ENCODE measurements at regions not wholly inside any gene's neighbourhood (a gene's known extent, or its start where the extent isn't known, plus 50 kb on each side); places are given as distances from the start of the nearest gene placed in this dataset.
A peak's percentile ranks its signal among the peaks of the same experiment; 100 is the strongest.

DNA sequence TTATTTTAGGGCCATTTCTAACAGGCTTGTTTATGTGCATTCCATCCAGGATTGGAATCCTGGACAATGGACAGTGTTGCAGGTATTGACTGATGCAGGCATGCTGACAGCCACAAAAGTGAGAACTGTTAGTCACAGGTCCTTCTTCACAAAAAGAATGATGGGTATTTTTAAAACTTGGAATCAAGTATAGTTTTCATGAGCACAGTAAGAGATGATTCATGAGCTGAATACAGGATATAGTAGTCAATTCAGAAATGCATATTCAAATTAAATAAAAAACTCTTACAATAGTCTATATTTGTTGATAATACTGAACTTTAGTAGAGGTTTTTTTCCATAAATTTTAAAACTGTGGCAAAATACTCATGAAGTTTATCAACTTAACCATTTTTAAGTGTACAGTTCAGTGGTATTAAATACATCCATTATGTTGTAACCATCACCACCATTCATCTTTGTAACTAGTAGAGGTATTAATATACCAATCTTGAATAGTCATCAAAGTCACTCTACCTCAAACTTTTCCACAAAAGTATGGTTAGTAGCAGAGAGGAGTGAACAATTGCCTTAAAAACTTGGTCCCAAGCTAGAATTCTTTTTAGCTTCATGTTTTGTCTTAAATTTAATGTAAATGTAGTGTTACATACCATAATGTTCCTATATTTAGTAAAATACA is 79.5 kb downstream of the KCNRG start:
- no peaks in the 10 kb centered on the region for H4K20me1 ChIP-seq (ENCODE audit: control insufficient read depth, extremely low read depth, insufficient read depth, low read length)
- DNase-seq (ENCODE audit: low read depth in 2 of 2), result peak in 1 of 2 donors; percentile 50
- H3K9ac ChIP-seq (ENCODE audit: insufficient read depth, low read length), result no peak overlapping the region
- no peaks in the 10 kb centered on the region for H3K4me1 ChIP-seq (ENCODE audit: control insufficient read depth, extremely low read depth, insufficient read depth, low read length)
- H3K4me2 ChIP-seq (ENCODE audit: extremely low read depth, insufficient read depth, low read length), result no peak overlapping the region
- peaks cover 15% of the 10 kb centered on the region for H3K79me2 ChIP-seq (ENCODE audit: control insufficient read depth, insufficient read depth, low read length)
- H3K36me3 ChIP-seq (ENCODE audit: control insufficient read depth, insufficient read depth, low read length), result no peaks in the 10 kb centered on the region
- H3K4me3 ChIP-seq (replicated peaks in 1 of 4; ENCODE audit: control extremely low read depth in 1 of 4, insufficient read depth in 1 of 4, low read depth in 3 of 4, low read length in 4 of 4), result no peak overlapping the region
- no peaks in the 10 kb centered on the region for H3K27me3 ChIP-seq (ENCODE audit: control insufficient read depth, insufficient read depth, low read length)
- TF ChIP-seq EZH2 (IDR thresholded peaks at IDR 0.05; ENCODE audit: low read length, missing control alignments), result no peak
- no peaks in the 10 kb centered on the region for H3K9me3 ChIP-seq (ENCODE audit: control insufficient read depth, insufficient read depth, low read depth, low read length)
- H2AFZ ChIP-seq (ENCODE audit: low read length), result no peak overlapping the region
- H3K27ac ChIP-seq (ENCODE audit: insufficient read depth, low read length), result no peak overlapping the region

DNA sequence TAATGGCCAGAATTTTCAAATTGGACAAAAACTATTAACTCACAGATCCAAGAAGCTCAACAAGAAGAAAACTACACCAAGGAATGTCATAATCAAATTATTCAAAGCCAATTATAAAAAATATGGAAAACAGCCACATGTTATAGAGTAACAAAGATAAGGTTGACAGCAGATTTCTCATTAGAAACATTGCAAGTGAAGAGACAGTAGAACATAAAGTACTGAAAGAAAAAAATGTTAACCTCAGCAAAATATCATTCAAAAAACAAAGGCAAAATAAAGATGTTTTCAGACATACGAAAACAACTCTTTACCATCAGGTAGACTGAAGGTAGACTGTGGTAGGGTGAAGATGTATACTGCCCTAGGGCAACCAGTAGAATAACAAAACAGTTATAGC is 83.4 kb downstream of the KCNRG start:
- Histone ChIP-seq H2AFZ (ENCODE audit: low read length) (no peak overlapping the region), H3K9ac (ENCODE audit: insufficient read depth, low read length) (no peak overlapping the region), H3K79me2 (ENCODE audit: control insufficient read depth, insufficient read depth, low read length) (peaks cover 13% of the 10 kb centered on the region), H4K20me1 (ENCODE audit: control insufficient read depth, extremely low read depth, insufficient read depth, low read length) (no peaks in the 10 kb centered on the region), H3K4me2 (ENCODE audit: extremely low read depth, insufficient read depth, low read length) (no peak overlapping the region), H3K27me3 (ENCODE audit: control insufficient read depth, insufficient read depth, low read length) (no peaks in the 10 kb centered on the region), H3K27ac (ENCODE audit: insufficient read depth, low read length) (no peak overlapping the region), H3K9me3 (ENCODE audit: control insufficient read depth, insufficient read depth, low read depth, low read length) (no peaks in the 10 kb centered on the region), H3K36me3 (ENCODE audit: control insufficient read depth, insufficient read depth, low read length) (no peaks in the 10 kb centered on the region), H3K4me1 (ENCODE audit: control insufficient read depth, extremely low read depth, insufficient read depth, low read length) (no peaks in the 10 kb centered on the region), H3K4me3 (replicated peaks in 1 of 4; ENCODE audit: control extremely low read depth in 1 of 4, insufficient read depth in 1 of 4, low read depth in 3 of 4, low read length in 4 of 4) (no peak overlapping the region)
- peak in 1 of 2 donors; percentile 9 for DNase-seq (ENCODE audit: low read depth in 2 of 2)
- TF ChIP-seq EZH2 (IDR thresholded peaks at IDR 0.05; ENCODE audit: low read length, missing control alignments), result no peak
- TF ChIP-seq, protein P1, sequence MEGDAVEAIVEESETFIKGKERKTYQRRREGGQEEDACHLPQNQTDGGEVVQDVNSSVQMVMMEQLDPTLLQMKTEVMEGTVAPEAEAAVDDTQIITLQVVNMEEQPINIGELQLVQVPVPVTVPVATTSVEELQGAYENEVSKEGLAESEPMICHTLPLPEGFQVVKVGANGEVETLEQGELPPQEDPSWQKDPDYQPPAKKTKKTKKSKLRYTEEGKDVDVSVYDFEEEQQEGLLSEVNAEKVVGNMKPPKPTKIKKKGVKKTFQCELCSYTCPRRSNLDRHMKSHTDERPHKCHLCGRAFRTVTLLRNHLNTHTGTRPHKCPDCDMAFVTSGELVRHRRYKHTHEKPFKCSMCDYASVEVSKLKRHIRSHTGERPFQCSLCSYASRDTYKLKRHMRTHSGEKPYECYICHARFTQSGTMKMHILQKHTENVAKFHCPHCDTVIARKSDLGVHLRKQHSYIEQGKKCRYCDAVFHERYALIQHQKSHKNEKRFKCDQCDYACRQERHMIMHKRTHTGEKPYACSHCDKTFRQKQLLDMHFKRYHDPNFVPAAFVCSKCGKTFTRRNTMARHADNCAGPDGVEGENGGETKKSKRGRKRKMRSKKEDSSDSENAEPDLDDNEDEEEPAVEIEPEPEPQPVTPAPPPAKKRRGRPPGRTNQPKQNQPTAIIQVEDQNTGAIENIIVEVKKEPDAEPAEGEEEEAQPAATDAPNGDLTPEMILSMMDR (conservative IDR thresholded peaks at IDR 0.05 in 1 of 2, IDR thresholded peaks at IDR 0.05 in 1 of 2; ENCODE audit: low read depth in 1 of 2, low read length in 2 of 2), result no peak

DNA sequence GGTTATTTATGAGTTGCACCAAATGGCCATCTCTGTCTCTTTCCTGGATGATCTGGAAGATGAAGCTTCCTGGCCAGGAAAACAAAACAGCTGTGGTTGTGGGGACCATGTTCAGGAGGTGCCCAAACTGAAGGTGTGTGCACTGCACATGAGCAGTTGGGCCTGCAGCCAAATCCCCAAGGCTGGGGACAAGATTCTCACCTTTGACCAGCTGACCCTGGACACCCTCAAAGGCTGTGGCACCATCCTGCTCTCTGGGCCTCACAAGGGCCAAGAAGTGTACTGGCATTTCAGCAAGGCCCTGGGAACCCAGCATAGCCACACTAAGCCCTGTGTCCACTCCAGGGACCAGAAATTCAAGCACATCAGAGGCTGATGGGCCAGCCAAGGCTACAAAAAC is 84.2 kb downstream of the KCNRG start:
- Histone ChIP-seq H3K4me1 (ENCODE audit: control insufficient read depth, extremely low read depth, insufficient read depth, low read length) (no peaks in the 10 kb centered on the region), H4K20me1 (ENCODE audit: control insufficient read depth, extremely low read depth, insufficient read depth, low read length) (no peaks in the 10 kb centered on the region), H3K79me2 (ENCODE audit: control insufficient read depth, insufficient read depth, low read length) (peaks cover 13% of the 10 kb centered on the region), H2AFZ (ENCODE audit: low read length) (no peak overlapping the region), H3K9ac (ENCODE audit: insufficient read depth, low read length) (no peak overlapping the region), H3K4me2 (ENCODE audit: extremely low read depth, insufficient read depth, low read length) (no peak overlapping the region), H3K36me3 (ENCODE audit: control insufficient read depth, insufficient read depth, low read length) (no peaks in the 10 kb centered on the region), H3K4me3 (replicated peaks in 1 of 4; ENCODE audit: control extremely low read depth in 1 of 4, insufficient read depth in 1 of 4, low read depth in 3 of 4, low read length in 4 of 4) (no peak overlapping the region), H3K9me3 (ENCODE audit: control insufficient read depth, insufficient read depth, low read depth, low read length) (no peaks in the 10 kb centered on the region), H3K27me3 (ENCODE audit: control insufficient read depth, insufficient read depth, low read length) (no peaks in the 10 kb centered on the region), H3K27ac (ENCODE audit: insufficient read depth, low read length) (no peak overlapping the region)
- DNase-seq (ENCODE audit: low read depth in 2 of 2), result no peak
- TF ChIP-seq, protein P1 (conservative IDR thresholded peaks at IDR 0.05 in 1 of 2, IDR thresholded peaks at IDR 0.05 in 1 of 2; ENCODE audit: low read depth in 1 of 2, low read length in 2 of 2), result no peak
- TF ChIP-seq EZH2 (IDR thresholded peaks at IDR 0.05; ENCODE audit: low read length, missing control alignments), result no peak

Measured in fibroblast of lung (primary cell).